Upper lobe of left lung (tissue), 4 donors: ENCODE measurements at regions not wholly inside any gene's neighbourhood (a gene's known extent, or its start where the extent isn't known, plus 50 kb on each side); places are given as distances from the start of the nearest gene placed in this dataset.

ENCODE experiments used
- CTCF ChIP-seq, 6 experiments: fragments of 450-650 bp in 4 of 6; fragments of 200-600 bp in 2 of 6; sonication (generic) in 2 of 6; IDR thresholded peaks; one replicate each; pipeline ENCODE4 v1.5.1; 2016 to 2019; ENCODE audit warnings: antibody characterized with exemption in 6 of 6
- EP300 ChIP-seq, 4 donors: sonication (generic); formaldehyde crosslinking; IDR thresholded peaks; one replicate each; pipeline ENCODE4 v1.5.1; 2017; ENCODE audit warnings: antibody characterized with exemption in 4 of 4, control low read depth in 2 of 4
- POLR2A ChIP-seq, 4 donors: fragments of 450-650 bp; IDR thresholded peaks; one replicate each; pipeline ENCODE4 v1.5.1; 2016 to 2017; ENCODE audit warnings: antibody characterized with exemption in 4 of 4, mild to moderate bottlenecking in 2 of 4
- POLR2AphosphoS5 ChIP-seq, 2 donors: sonication (generic); formaldehyde crosslinking; IDR thresholded peaks; one replicate each; pipeline ENCODE4 v1.5.1; 2017; ENCODE audit warnings: antibody characterized with exemption in 2 of 2

DNA sequence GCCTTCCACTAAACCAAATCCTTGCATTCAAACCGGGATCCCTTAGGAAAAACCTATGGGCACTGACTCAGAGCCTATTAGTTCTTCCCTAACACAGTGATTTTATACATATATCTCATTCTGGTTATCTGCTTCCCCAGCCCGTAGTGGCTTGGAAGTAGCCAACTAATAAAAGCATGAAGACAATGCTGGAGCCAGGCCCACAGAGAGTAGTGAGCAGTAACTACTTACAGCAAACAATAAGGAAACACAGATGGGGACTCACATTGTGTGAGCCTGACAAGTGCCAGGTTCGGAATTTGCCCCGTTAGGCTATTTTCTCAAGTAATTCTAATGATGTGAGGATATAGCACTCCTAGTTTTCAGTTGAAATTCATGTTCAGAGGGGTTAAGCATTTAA, 83.3 kb upstream of the OR5AK2 start:
- TF ChIP-seq EP300 (IDR thresholded peaks at IDR 0.05), result no peak
- no peak for TF ChIP-seq CTCF (IDR thresholded peaks at IDR 0.05)
- no peak for TF ChIP-seq POLR2A (IDR thresholded peaks at IDR 0.05)
- no peak for TF ChIP-seq POLR2AphosphoS5 (IDR thresholded peaks at IDR 0.05)
